ENCODE measurements at regions not wholly inside any gene's neighbourhood (a gene's known extent, or its start where the extent isn't known, plus 50 kb on each side); places are given as distances from the start of the nearest gene placed in this dataset.

- TF ChIP-seq CTCF (conservative IDR thresholded peaks at IDR 0.05; ENCODE audit: low read length) (no peak), EZH2phosphoT487 (IDR thresholded peaks at IDR 0.05; ENCODE audit: borderline replicate concordance, low read depth, low read length) (no peak)
Observed at GRCh38 chr5:82347201-82347865, 69.2 kb upstream of the RPS23 start.
